Adipocyte (in vitro differentiated cells): ENCODE measurements at regions not wholly inside any gene's neighbourhood (a gene's known extent, or its start where the extent isn't known, plus 50 kb on each side); places are given as distances from the start of the nearest gene placed in this dataset.
A peak's percentile ranks its signal among the peaks of the same experiment; 100 is the strongest.

Source experiments
- DNase-seq: peaks from one replicate; pipeline ENCODE4 v3.0.0-alpha.2; 2015; ENCODE audit warnings: low read depth
- H3K27me3 ChIP-seq: replicated peaks from 2 replicates; pipeline ENCODE4 v1.7.0; 2013; ENCODE audit warnings: mild to moderate bottlenecking, low read length, moderate library complexity; ENCODE audit not compliant: control insufficient read depth, insufficient read depth
- H3K36me3 ChIP-seq: 2 replicates; pipeline ENCODE4 v1.7.0; 2013; ENCODE audit warnings: low read length, mild to moderate bottlenecking, moderate library complexity; ENCODE audit not compliant: control insufficient read depth, insufficient read depth, severe bottlenecking
- H3K4me1 ChIP-seq: 2 replicates; pipeline ENCODE4 v1.7.0; 2013; ENCODE audit warnings: mild to moderate bottlenecking, low read length, moderate library complexity; ENCODE audit not compliant: control insufficient read depth, insufficient read depth
- H3K4me3 ChIP-seq: 2 replicates; pipeline ENCODE4 v1.7.0; 2013; ENCODE audit warnings: mild to moderate bottlenecking, low read length, moderate library complexity
- H3K9ac ChIP-seq: 2 replicates; pipeline ENCODE4 v1.7.0; 2013; ENCODE audit warnings: mild to moderate bottlenecking, low read length, moderate library complexity
- H3K9me3 ChIP-seq: 2 replicates; pipeline ENCODE4 v1.7.0; 2013; ENCODE audit warnings: mild to moderate bottlenecking, low read length, moderate library complexity; ENCODE audit not compliant: control insufficient read depth

DNA sequence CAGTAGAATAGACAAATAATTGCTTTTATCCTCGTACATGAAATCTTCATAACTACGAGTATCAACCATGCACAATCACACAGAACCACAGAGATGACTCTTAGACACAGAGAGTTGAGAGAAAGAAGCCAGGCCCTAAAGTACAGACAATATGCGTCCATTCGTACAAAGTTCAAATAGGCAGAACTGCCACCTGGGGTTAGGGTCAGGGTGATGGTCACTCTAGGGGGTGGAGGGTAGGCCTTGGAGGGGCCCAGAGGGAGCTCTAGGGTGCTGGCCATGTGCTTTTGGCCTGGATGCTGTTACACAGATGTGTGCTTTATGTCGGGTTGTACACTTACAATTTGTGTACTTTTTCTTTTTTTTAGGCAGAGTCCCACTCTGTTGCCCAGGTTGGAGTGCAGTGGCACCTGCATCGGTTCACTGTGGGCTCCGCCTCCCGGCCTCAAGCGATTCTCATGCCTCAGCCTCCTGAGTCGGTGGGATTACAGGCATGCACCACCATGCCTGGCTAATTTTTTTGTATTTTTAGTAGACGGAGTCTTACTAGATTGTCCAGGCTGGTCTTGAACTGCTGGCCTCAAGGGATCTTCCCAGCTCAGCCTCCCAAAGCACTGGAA is 65.9 kb upstream of the KLF13 start:
- Histone ChIP-seq H3K27me3 (no peaks in the 10 kb centered on the region), H3K9me3 (no peaks in the 10 kb centered on the region), H3K4me1 (peaks cover 10% of the 10 kb centered on the region), H3K4me3 (no peak overlapping the region), H3K9ac (no peak overlapping the region), H3K36me3 (no peaks in the 10 kb centered on the region)
- no peak for DNase-seq

DNA sequence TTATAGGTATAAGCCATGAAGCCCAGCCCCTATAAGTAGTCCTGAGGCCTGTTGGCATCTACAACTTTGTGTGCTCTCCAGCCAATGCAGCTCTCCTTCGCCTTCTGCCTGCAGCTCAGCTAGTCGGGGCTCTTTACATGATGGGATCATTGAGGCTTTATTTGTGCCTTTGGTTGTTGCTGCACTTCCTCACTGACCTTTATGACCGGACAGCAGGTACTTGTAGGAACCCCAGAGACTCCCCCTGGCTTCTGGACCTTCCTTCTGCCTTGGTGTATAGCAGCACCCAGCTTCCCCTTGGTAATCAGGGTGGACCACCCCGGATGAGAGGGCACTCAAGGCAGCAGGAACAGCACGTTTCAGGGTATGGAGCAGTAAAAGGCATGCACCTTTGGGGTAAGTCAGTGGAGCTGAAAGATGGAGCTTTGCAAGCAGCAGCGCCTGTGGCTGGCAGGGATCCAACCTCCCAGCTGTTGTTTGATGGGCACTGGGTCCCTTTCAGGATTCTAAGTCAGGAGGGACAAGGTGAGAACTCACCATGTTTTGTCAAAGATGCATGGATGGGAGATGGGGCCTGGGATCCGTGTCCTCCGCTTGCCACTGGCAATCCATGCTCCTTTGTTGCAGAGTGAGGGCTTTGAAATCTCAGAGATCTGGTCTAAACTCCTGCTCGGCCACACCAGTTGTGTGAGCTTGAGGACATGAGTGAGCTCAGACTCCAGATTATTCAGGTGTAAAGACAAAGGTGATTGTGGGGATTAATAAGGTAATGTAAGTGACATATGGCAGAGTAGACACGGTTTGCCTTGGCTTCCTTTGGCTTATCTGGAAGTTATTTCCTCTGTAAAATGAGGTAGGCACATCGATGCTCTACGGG is 65.1 kb upstream of the KLF13 start:
- H3K9me3 ChIP-seq: no peaks in the 10 kb centered on the region
- H3K27me3 ChIP-seq: no peaks in the 10 kb centered on the region
- no peaks in the 10 kb centered on the region for H3K36me3 ChIP-seq
- no peak overlapping the region for H3K9ac ChIP-seq
- H3K4me3 ChIP-seq: no peak overlapping the region
- DNase-seq: no peak
- peaks cover 10% of the 10 kb centered on the region for H3K4me1 ChIP-seq

- Histone ChIP-seq H3K4me1 (peaks cover 10% of the 10 kb centered on the region), H3K4me3 (no peak overlapping the region), H3K9me3 (no peaks in the 10 kb centered on the region), H3K36me3 (no peaks in the 10 kb centered on the region), H3K27me3 (peaks cover 4% of the 10 kb centered on the region), H3K9ac (no peak overlapping the region)
- DNase-seq: no peak
These were observed 64.5 kb upstream of the KLF13 start for GRCh38 chr15:31262143-31262530.

GRCh38 chr15:31262901-31263671 is 63.5 kb upstream of the KLF13 start:
- Histone ChIP-seq H3K4me1 (peaks cover 16% of the 10 kb centered on the region), H3K36me3 (no peaks in the 10 kb centered on the region), H3K27me3 (peaks cover 4% of the 10 kb centered on the region), H3K9ac (no peak overlapping the region), H3K4me3 (no peak overlapping the region), H3K9me3 (no peaks in the 10 kb centered on the region)
- peak; percentile 30 for DNase-seq

GRCh38 chr15:31263751-31264558 is 62.7 kb upstream of the KLF13 start:
- no peak for DNase-seq
- no peak overlapping the region for H3K4me3 ChIP-seq

DNA sequence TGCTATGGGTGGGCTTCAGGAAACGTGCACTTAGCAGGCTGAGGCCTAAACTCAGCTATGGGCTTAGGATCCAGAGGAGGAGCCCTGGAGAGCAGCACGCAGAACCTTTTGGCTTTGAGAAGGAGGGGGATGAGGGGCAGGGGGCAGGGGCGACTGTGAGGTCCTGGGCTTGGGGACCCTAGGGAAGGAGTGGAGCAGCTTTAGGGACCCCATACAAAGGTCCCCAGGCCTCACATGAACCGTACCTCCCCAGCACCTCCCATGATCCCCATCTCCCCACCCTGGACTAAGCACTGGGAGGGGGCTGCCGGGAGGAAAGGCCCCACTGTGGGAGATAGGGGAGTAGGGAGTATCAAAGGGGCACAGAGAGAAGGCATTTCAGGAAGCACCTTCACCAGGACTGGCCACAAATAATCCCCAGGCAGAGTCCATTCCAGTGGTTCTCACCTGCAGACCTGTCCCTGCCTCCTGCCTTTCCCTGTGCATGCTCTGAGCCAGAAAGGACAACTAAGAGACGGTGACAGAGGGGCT is 62.0 kb upstream of the KLF13 start:
- Histone ChIP-seq H3K36me3 (no peaks in the 10 kb centered on the region), H3K27me3 (peaks cover 6% of the 10 kb centered on the region), H3K4me1 (peaks cover 22% of the 10 kb centered on the region), H3K4me3 (no peak overlapping the region), H3K9ac (no peak overlapping the region), H3K9me3 (no peaks in the 10 kb centered on the region)
- DNase-seq: no peak

More at GRCh38 chr15:31263751-31264558, 62.7 kb upstream of the KLF13 start:
- H3K36me3 ChIP-seq: no peaks in the 10 kb centered on the region
- no peaks in the 10 kb centered on the region for H3K9me3 ChIP-seq
- peaks cover 22% of the 10 kb centered on the region for H3K4me1 ChIP-seq
- H3K27me3 ChIP-seq: peaks cover 4% of the 10 kb centered on the region
- H3K9ac ChIP-seq: no peak overlapping the region

DNA sequence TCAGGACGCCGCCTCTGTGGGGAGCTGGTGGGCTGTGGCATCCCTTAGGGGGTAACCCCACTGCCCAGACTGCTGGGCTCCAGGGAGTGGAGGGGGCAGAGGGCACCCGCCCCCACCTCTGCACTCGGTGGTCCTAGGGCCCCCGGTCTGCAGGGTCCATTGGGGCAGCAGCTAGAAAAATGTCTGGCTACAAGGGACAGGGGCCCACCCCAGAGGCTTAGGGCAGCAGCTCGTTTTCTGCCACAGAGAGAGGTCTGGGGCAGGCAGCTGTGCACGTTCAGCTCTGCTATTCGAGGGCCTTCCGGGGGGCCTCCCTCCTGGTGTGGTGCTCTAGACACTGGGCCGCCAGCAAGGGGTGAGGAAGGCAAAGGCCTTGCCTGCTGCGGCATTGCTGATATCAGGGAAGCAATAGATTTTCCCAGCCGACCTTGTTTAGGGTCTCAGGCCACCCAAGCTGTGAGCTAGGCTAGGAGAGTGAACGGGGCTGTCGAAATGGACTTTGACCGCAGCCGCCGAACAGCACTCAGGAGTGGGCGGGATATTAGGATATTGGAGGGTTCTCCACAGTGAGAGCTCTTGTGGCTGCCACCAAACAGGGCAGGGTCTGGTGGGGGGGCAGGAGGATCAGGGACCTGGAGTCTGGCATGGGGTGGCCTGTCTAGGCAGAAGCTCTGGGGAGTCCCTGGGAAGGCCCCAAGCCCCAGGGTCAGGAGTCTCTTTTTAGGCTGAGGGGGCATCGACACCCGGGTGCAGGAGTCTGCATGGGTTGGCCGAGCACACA is 61.4 kb upstream of the KLF13 start:
- no peaks in the 10 kb centered on the region for H3K36me3 ChIP-seq
- H3K9me3 ChIP-seq: no peaks in the 10 kb centered on the region
- no peak for DNase-seq
- H3K4me1 ChIP-seq: peaks cover 22% of the 10 kb centered on the region
- H3K27me3 ChIP-seq: peaks cover 7% of the 10 kb centered on the region
- H3K4me3 ChIP-seq: no peak overlapping the region
- H3K9ac ChIP-seq: no peak overlapping the region

GRCh38 chr15:31265871-31266711 is 60.5 kb upstream of the KLF13 start:
- no peak overlapping the region for H3K9ac ChIP-seq
- no peaks in the 10 kb centered on the region for H3K36me3 ChIP-seq
- H3K4me3 ChIP-seq: no peak overlapping the region
- peaks cover 7% of the 10 kb centered on the region for H3K27me3 ChIP-seq
- peaks cover 22% of the 10 kb centered on the region for H3K4me1 ChIP-seq
- no peaks in the 10 kb centered on the region for H3K9me3 ChIP-seq
- DNase-seq: peak; percentile 38

DNA sequence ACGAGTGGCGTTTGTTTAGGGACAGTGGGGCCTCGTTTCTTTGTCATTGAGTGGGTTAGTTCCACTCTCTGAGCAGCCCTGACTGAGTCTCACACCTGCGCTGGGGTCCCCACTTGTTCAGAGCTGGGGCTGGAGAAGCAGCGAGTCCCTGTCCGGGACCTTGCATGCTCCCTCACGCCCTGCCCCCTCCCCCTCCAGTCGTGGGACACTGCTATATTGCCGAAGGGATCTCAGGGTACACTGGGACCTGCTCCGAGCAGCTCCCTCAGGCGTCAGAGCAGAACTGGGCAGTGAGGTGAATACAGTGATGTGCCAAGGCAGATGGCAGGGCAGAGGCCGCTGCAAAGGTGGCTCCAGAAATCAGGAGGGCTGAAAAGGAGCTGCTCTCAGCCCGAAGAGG is 59.9 kb upstream of the KLF13 start:
- Histone ChIP-seq H3K4me1 (peaks cover 22% of the 10 kb centered on the region), H3K9me3 (no peaks in the 10 kb centered on the region), H3K36me3 (no peaks in the 10 kb centered on the region), H3K4me3 (no peak overlapping the region), H3K9ac (no peak overlapping the region), H3K27me3 (peaks cover 7% of the 10 kb centered on the region)
- no peak for DNase-seq
